ENCODE measurements at regions not wholly inside any gene's neighbourhood (a gene's known extent, or its start where the extent isn't known, plus 50 kb on each side); places are given as distances from the start of the nearest gene placed in this dataset.

DNA sequence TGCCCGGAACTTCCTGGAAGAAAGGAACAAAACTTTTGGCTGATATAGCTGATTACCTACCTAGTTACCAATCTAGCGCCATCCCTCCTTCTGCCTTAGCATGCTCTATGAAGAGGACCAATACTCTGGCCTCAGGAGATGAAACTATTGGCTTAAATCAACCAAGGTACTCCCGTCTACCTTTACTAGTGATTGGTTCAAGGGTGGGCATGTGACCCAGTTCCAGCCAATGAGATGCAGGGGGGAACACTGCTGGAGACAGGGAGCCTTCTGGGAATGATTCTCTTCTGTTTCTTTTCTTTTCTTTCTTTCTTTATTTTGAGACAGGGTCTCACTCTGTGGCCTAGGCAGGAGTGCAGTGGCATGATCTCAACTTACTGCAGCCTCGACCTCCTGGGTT is 72.6 kb upstream of the CCDC167 start:
- ATAC-seq (no peak), DNase-seq (no peak)
- H3K27me3 ChIP-seq, result peaks cover 9 to 49% of the 10 kb centered on the region in 2 donors
- intact Hi-C loops (cut with DNase I), result no loop called here
- no peak overlapping the region for H3K27ac ChIP-seq
- H3K36me3 ChIP-seq, result no peaks in the 10 kb centered on the region
- no peak overlapping the region for H3K4me3 ChIP-seq
- H3K9me3 ChIP-seq, result no peaks in the 10 kb centered on the region
- TF ChIP-seq CTCF (IDR thresholded peaks at IDR 0.05), result no peak
- H3K4me1 ChIP-seq, result no peaks in the 10 kb centered on the region

DNA sequence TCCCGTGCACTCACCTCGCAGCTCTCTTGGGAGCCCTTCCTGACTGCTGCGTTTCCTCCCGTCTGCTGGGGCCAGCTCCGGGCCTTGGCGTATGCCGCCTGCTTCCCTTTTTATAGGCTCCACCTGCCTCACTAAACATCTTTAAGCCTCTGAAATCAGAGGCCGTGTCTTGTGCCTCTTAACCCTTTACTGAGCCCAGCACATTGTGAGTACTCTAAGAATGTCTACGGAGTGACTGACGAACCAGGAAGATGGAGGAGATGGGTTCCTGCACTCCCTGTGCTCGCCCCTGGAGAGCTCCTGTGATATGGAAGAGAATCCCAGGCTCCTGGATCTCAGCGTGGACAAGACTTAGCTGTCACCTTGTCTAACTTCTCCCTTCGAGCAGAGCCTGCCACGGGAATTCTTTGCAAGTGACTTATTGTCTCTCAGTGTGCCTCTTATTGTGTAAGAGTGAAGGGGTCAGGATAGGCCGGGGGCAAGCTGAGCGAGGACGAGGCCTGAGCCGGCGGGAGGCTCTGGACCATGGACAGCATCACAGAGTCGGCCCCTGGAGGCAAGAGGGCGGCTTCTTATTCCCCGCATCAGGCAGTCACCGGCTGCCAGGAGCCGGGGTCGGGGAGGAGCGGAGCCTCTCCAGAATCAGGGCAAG is 70.9 kb upstream of the CCDC167 start:
- intact Hi-C loops (cut with DNase I), result no loop called here
- DNase-seq, result no peak
- ATAC-seq, result no peak
- peaks cover 0 to 4% of the 10 kb centered on the region in 2 donors for H3K4me1 ChIP-seq
- no peak for TF ChIP-seq CTCF (IDR thresholded peaks at IDR 0.05)
- no peaks in the 10 kb centered on the region for H3K9me3 ChIP-seq
- H3K4me3 ChIP-seq, result no peak overlapping the region
- H3K27ac ChIP-seq, result no peak overlapping the region
- peaks cover 17 to 62% of the 10 kb centered on the region in 2 donors for H3K27me3 ChIP-seq
- no peaks in the 10 kb centered on the region for H3K36me3 ChIP-seq

- ATAC-seq (no peak), DNase-seq (no peak)
- peaks cover 0 to 4% of the 10 kb centered on the region in 2 donors for H3K4me1 ChIP-seq
- H3K27me3 ChIP-seq, result peaks cover 21 to 69% of the 10 kb centered on the region in 2 donors
- TF ChIP-seq CTCF (IDR thresholded peaks at IDR 0.05), result no peak
- no peak overlapping the region for H3K27ac ChIP-seq
- no peaks in the 10 kb centered on the region for H3K36me3 ChIP-seq
- no peaks in the 10 kb centered on the region for H3K9me3 ChIP-seq
- intact Hi-C loops (cut with DNase I), result no loop called here
- H3K4me3 ChIP-seq, result no peak overlapping the region
Measured at GRCh38 chr6:37569743-37570481, 70.2 kb upstream of the CCDC167 start.

DNA sequence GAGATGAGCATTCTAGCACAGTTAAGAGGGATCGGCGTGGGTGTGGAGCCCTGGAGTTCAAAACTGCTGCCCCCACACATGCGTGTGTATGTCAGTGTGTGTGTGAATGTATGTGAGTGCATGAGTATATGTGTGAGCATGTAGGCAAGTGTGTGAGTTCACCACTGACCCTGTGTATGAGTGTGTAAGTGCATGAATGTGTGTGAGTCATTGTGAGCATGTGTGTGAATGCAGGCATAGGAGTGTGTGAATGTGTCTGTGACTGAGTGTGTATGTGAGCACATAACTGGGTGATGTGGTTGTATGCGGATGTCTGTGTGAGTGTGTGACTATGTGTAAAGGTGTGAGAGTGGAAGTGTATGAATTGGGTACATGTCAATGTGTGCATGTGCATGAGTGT is 69.6 kb upstream of the CCDC167 start:
- H3K9me3 ChIP-seq, result no peaks in the 10 kb centered on the region
- H3K4me3 ChIP-seq, result no peak overlapping the region
- TF ChIP-seq CTCF (IDR thresholded peaks at IDR 0.05), result no peak
- H3K27ac ChIP-seq, result no peak overlapping the region
- H3K36me3 ChIP-seq, result no peaks in the 10 kb centered on the region
- peaks cover 0 to 4% of the 10 kb centered on the region in 2 donors for H3K4me1 ChIP-seq
- DNase-seq, result no peak
- ATAC-seq, result no peak
- peaks cover 21 to 75% of the 10 kb centered on the region in 2 donors for H3K27me3 ChIP-seq
- intact Hi-C loops (cut with DNase I), result no loop called here

DNA sequence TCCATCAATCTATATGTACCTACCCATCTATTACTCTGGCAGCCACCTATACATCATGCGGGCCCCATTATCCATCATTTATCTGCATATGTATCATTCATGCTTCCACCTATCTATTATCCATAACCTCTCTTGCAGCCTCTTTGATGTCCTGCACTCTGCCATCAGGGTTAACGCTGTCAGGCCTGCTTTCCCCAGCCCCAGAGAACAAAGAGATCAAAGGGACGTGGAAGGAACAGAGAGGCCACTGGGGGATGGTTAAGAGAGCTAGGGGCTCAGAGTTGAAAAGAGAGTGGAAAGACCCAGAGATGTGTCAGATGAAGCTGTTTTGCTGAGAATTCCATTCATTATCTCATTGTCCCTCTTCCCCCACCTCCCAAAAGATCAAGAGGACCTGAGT is 67.3 kb upstream of the CCDC167 start:
- Histone ChIP-seq H3K4me1 (peaks cover 0 to 4% of the 10 kb centered on the region in 2 donors), H3K27me3 (peaks cover 21 to 95% of the 10 kb centered on the region in 2 donors), H3K9me3 (no peaks in the 10 kb centered on the region), H3K4me3 (no peak overlapping the region), H3K27ac (no peak overlapping the region), H3K36me3 (no peaks in the 10 kb centered on the region)
- no peak for ATAC-seq
- intact Hi-C loops (cut with DNase I), result no loop called here
- DNase-seq, result no peak
- no peak for TF ChIP-seq CTCF (IDR thresholded peaks at IDR 0.05)
